GM12878 (cell line): ENCODE measurements at regions not wholly inside any gene's neighbourhood (a gene's known extent, or its start where the extent isn't known, plus 50 kb on each side); places are given as distances from the start of the nearest gene placed in this dataset.
A peak's percentile ranks its signal among the peaks of the same experiment; 100 is the strongest.

Experiments
- ATAC-seq: fragments of 200-7000 bp; cut with Tn5 transposase; 3 replicates; pipeline ENCODE4 v1.9.1; 2020; ENCODE audit warnings: mild to moderate bottlenecking, moderate library complexity
- BruUV-seq: library from RNA; stranded (reverse); fragments of 400-500 nt; replicated peaks from 2 replicates; lab custom pipeline; 2021; lab: Mats Ljungman, UMichigan
- CTCF ChIA-PET: fragments of 300-600 bp; sonication (Branson Sonifier 250); formaldehyde crosslinking; extraction: SDS; loops from one replicate; lab custom pipeline; 2021; ENCODE audit warnings: inconsistent platforms; lab: Yijun Ruan, JAX
- POLR2A ChIA-PET: fragments of 350-600 bp; formaldehyde crosslinking; extraction: SDS; loops from one replicate; lab custom pipeline; 2021; ENCODE audit warnings: inconsistent platforms; lab: Charles Lee
- RAD21 ChIA-PET: fragments of 300-600 bp; sonication (Branson Sonifier 250); formaldehyde crosslinking; loops from one replicate; lab custom pipeline; 2023; ENCODE audit warnings: antibody characterized with exemption; ENCODE audit not compliant: unreplicated experiment; lab: Charles Lee
- SMC1A ChIA-PET: fragments of 300-600 bp; sonication (Branson Sonifier 250); formaldehyde crosslinking; loops from one replicate; lab custom pipeline; 2023; ENCODE audit not compliant: unreplicated experiment, uncharacterized antibody; lab: Charles Lee
- DNase-seq: peaks from one replicate; pipeline ENCODE4 v3.0.0-alpha.2; 2011; ENCODE audit warnings: low read depth, low spot score
- FAIRE-seq: peaks from 3 replicates; lab custom pipeline; 2011; peaks lifted over from hg19 to GRCh38; lab: Jason Lieb, UNC
- H2AFZ ChIP-seq: 2 replicates; pipeline ENCODE4 v1.6.0; 2011; ENCODE audit warnings: low read depth, low read length, control low read depth; ENCODE audit not compliant: control insufficient read depth
- H3K27ac ChIP-seq: 2 replicates; pipeline ENCODE4 v1.5.1; 2011; ENCODE audit warnings: control low read depth; ENCODE audit not compliant: control insufficient read depth, insufficient read depth
- H3K27me3 ChIP-seq, 2 experiments: replicated peaks in 1 of 2; 2 replicates each; pipeline versions ENCODE4 v1.6.0 to v1.6.1; 2011; ENCODE audit warnings: low read length in 1 of 2; ENCODE audit not compliant: control insufficient read depth in 2 of 2, insufficient read depth in 2 of 2
- H3K36me3 ChIP-seq, 2 experiments: 2 replicates each; pipeline ENCODE4 v1.5.1; 2011; ENCODE audit warnings: low read length in 1 of 2; ENCODE audit not compliant: control insufficient read depth in 2 of 2, insufficient read depth in 2 of 2
- H3K4me1 ChIP-seq: 2 replicates; pipeline ENCODE4 v1.6.1; 2011; ENCODE audit warnings: mild to moderate bottlenecking, low read length, moderate library complexity, mixed read lengths; ENCODE audit not compliant: control insufficient read depth, insufficient read depth
- H3K4me2 ChIP-seq: 2 replicates; pipeline ENCODE4 v1.6.0; 2011; ENCODE audit warnings: control low read depth; ENCODE audit not compliant: control insufficient read depth, insufficient read depth
- H3K4me3 ChIP-seq: fragments of 200-600 bp; sonication (generic); 2 replicates; pipeline ENCODE4 v1.5.1; 2016
- H3K79me2 ChIP-seq: 2 replicates; pipeline ENCODE4 v1.6.0; 2011; ENCODE audit warnings: low read length; ENCODE audit not compliant: control insufficient read depth, insufficient read depth
- H3K9ac ChIP-seq: 2 replicates; pipeline ENCODE4 v1.8.0; 2011; ENCODE audit warnings: low read length, control low read depth, mixed read lengths; ENCODE audit not compliant: control insufficient read depth, insufficient read depth
- H3K9me3 ChIP-seq: replicated peaks from 3 replicates; pipeline ENCODE4 v1.5.1; 2011; ENCODE audit warnings: mild to moderate bottlenecking, low read length; ENCODE audit not compliant: control insufficient read depth, insufficient read depth
- H4K20me1 ChIP-seq: 2 replicates; pipeline ENCODE4 v1.6.0; 2011; ENCODE audit not compliant: control insufficient read depth, insufficient read depth
- BACH1 ChIP-seq: fragments of 450-650 bp; IDR thresholded peaks from 2 replicates; pipeline ENCODE4 v1.6.1; 2017; ENCODE audit warnings: mild to moderate bottlenecking, borderline replicate concordance
- CTCF ChIP-seq, 3 experiments: IDR thresholded peaks in 2 of 3; conservative IDR thresholded peaks in 1 of 3; 2 replicates each; pipeline ENCODE4 v1.5.1; 2011; ENCODE audit warnings: low read depth in 3 of 3, low read length in 3 of 3, mild to moderate bottlenecking in 3 of 3, control low read depth in 2 of 3, moderate library complexity in 2 of 3, inconsistent platforms in 1 of 3, mixed read lengths in 1 of 3; ENCODE audit not compliant: control insufficient read depth in 2 of 3, insufficient read depth in 1 of 3; ENCODE audit errors: extremely low read depth in 1 of 3
- IKZF1 ChIP-seq: fragments of 450-650 bp; conservative IDR thresholded peaks from 2 replicates; pipeline ENCODE4 v1.6.1; 2017; ENCODE audit warnings: antibody characterized with exemption, mild to moderate bottlenecking
- IKZF2 ChIP-seq, 2 experiments: fragments of 450-650 bp; IDR thresholded peaks; 2 replicates each; pipeline ENCODE4 v1.6.1; 2017; ENCODE audit warnings: mild to moderate bottlenecking in 2 of 2, moderate library complexity in 2 of 2
- KAT2A ChIP-seq: conservative IDR thresholded peaks from 2 replicates; pipeline ENCODE4 v1.6.1; 2011; ENCODE audit warnings: low read depth, low read length; ENCODE audit not compliant: control insufficient read depth
- MAX ChIP-seq: IDR thresholded peaks from 2 replicates; pipeline ENCODE4 v1.6.1; 2012; ENCODE audit warnings: low read depth, low read length, improper control_type of control experiment
- MEF2A ChIP-seq: IDR thresholded peaks from 2 replicates; pipeline ENCODE4 v1.6.1; 2011; ENCODE audit warnings: low read depth, mild to moderate bottlenecking, low read length, moderate library complexity; ENCODE audit not compliant: insufficient read depth
- POLR2A ChIP-seq: IDR thresholded peaks from 2 replicates; pipeline ENCODE4 v1.6.1; 2011; ENCODE audit warnings: low read depth, mild to moderate bottlenecking, low read length
- POLR2AphosphoS2 ChIP-seq: IDR thresholded peaks from 2 replicates; pipeline ENCODE4 v1.6.1; 2011; ENCODE audit warnings: low read depth, mild to moderate bottlenecking, low read length, improper control_type of control experiment, moderate library complexity
- RAD21 ChIP-seq: IDR thresholded peaks from 2 replicates; pipeline ENCODE4 v1.6.1; 2011; ENCODE audit warnings: mild to moderate bottlenecking, low read depth, low read length, moderate library complexity; ENCODE audit not compliant: insufficient read depth
- RBBP5 ChIP-seq: fragments of 200-600 bp; sonication (generic); conservative IDR thresholded peaks from 2 replicates; pipeline ENCODE4 v1.6.1; 2016
- SMC3 ChIP-seq: IDR thresholded peaks from 2 replicates; pipeline ENCODE4 v1.6.1; 2011; ENCODE audit warnings: low read length, improper control_type of control experiment, borderline replicate concordance
- STAT3 ChIP-seq: IDR thresholded peaks from 2 replicates; pipeline ENCODE4 v1.6.1; 2011; ENCODE audit warnings: low read depth, low read length, improper control_type of control experiment
- TARDBP ChIP-seq: IDR thresholded peaks from 2 replicates; pipeline ENCODE4 v1.6.1; 2016; ENCODE audit warnings: borderline replicate concordance
- YY1 ChIP-seq: IDR thresholded peaks from 2 replicates; pipeline ENCODE4 v1.6.1; 2011; ENCODE audit warnings: low read depth, mild to moderate bottlenecking, low read length
- ZNF384 ChIP-seq: IDR thresholded peaks from 2 replicates; pipeline ENCODE4 v1.6.1; 2012; ENCODE audit warnings: low read depth, mild to moderate bottlenecking, low read length, improper control_type of control experiment, borderline replicate concordance
- WGBS: methylation state at CpG from one replicate; pipeline ENCODE4 v1.1.6; 2016; ENCODE audit warnings: low lambda C conversion rate; ENCODE audit not compliant: insufficient replicate concordance, insufficient coverage; ENCODE audit errors: missing lambda C conversion rate; 5-methylcytosine and 5-hydroxymethylcytosine counted together
- in situ Hi-C: fragments of 300-500 bp; cut with MboI; formaldehyde crosslinking; loops from 9 replicates; pipeline ENCODE4 v1.14.3; 2018; ENCODE audit warnings: mixed read lengths
- intact Hi-C: fragments of 100-400 bp; cut with micrococcal nuclease; formaldehyde crosslinking; loops from one replicate; pipeline ENCODE4 v1.14.2; 2022; ENCODE audit not compliant: unreplicated experiment

- Histone ChIP-seq H2AFZ (no peak overlapping the region), H3K4me1 (no peaks in the 10 kb centered on the region), H3K9ac (no peak overlapping the region), H3K27ac (no peak overlapping the region), H3K4me3 (no peak overlapping the region), H3K36me3 (no peaks in the 10 kb centered on the region), H4K20me1 (no peaks in the 10 kb centered on the region), H3K9me3 (no peaks in the 10 kb centered on the region), H3K4me2 (no peak overlapping the region), H3K27me3 (no peaks in the 10 kb centered on the region; a peak in 1 of 4 replicates), H3K79me2 (no peaks in the 10 kb centered on the region)
- ATAC-seq (peak; percentile 100), FAIRE-seq (peak; percentile 64), DNase-seq (peak; percentile 19)
- no TSS peak for BruUV-seq
- in situ Hi-C loops (loop anchor here (5.0 kb wide), 1 partner anchor 1304 kb away; no protein-coding TSS in a partner anchor), intact Hi-C loops (loop anchor here (2.0 to 5.0 kb wide), 2 partner anchors 101 to 1301 kb away; no protein-coding TSS in a partner anchor)
- 3% methylated on average over 2 of the region's 2 CpGs for WGBS
- ChIA-PET RAD21 (interaction anchor here (0.7 to 3.7 kb wide), 4 partner anchors 9 to 1302 kb away, joined by 3 to 41 read pairs (median 4); no protein-coding TSS in a partner anchor), SMC1A (interaction anchor here (1.1 to 3.9 kb wide), 5 partner anchors 907 to 1303 kb away, joined by 3 to 25 read pairs (median 6); partner anchors contain the start of gene BCL6), CTCF (interaction anchor here (0.6 to 5.0 kb wide), 22 partner anchors 8 to 1362 kb away, joined by 3 to 81 read pairs (median 3); no protein-coding TSS in a partner anchor), POLR2A (no interaction called here)
- TF ChIP-seq YY1 (peak; percentile 70), BACH1 (no peak), RBBP5 (no peak), IKZF1 (no peak), POLR2AphosphoS2 (no peak), RAD21 (peak; percentile 54), IKZF2 (IDR thresholded peaks at IDR 0.05) (no peak), TARDBP (no peak), MEF2A (no peak), ZNF384 (no peak), KAT2A (no peak), POLR2A (no peak), MAX (no peak), STAT3 (no peak), SMC3 (peak; percentile 44; the same call in 1 of the 2 replicates), CTCF (IDR thresholded peaks at IDR 0.05 in 2 of 3, conservative IDR thresholded peaks at IDR 0.05 in 1 of 3; ENCODE audit: control insufficient read depth in 2 of 3, extremely low read depth in 1 of 3, insufficient read depth in 1 of 3, low read depth in 3 of 3, low read length in 3 of 3) (peak; percentile 50 to 68 (median 64))
Observed at GRCh38 chr3:189041482-189042090, 130.2 kb upstream of the TPRG1 start.
